Erythroblast (primary cell): ENCODE measurements at regions not wholly inside any gene's neighbourhood (a gene's known extent, or its start where the extent isn't known, plus 50 kb on each side); places are given as distances from the start of the nearest gene placed in this dataset.

Experiments
- GATA1 ChIP-seq: IDR thresholded peaks from 2 replicates; pipeline ENCODE4 v1.6.1; 2011; ENCODE audit warnings: low read depth, mild to moderate bottlenecking, control low read depth, low read length, moderate library complexity
- POLR2A ChIP-seq: IDR thresholded peaks from 2 replicates; pipeline ENCODE4 v1.6.1; 2011; ENCODE audit warnings: mild to moderate bottlenecking, low read length

DNA sequence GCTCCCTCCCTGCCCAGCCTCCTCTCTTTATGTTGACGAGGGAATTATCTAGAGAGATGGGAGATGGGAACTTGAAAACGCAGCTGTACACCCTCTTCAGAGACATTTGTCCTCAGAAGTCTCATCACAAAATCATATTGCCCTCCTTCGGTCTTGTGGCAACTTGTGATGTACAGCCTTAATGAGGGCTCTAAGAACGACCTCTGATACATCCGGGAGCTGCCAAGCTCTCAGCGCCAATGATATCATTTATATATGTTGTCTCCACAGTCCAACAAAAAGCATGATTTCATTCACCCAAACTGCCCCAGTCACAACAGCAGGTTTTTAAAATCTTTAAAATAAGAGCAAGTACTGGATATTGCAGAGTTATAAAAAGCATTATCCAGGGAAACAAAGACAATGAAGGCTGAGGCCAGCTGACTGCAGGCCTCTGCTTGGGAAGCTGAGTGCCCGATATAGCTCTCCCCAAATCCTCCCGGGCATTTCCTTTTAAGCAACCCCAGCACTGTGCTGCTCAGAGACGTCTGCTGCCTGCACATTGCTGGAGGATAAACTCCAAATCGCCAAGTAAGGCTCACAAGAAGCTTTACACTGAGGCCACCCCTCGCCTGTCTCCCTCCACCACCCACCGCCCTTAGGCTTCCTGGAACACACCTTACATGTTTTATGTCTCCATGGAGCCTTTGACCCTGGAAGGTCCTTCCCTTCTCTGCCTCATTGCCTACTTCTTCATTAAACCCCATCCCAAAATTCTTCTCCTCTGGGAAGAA, 236.1 kb downstream of the C1orf94 start:
- no peak for TF ChIP-seq POLR2A
- TF ChIP-seq GATA1 = no peak
